ENCODE measurements at regions not wholly inside any gene's neighbourhood (a gene's known extent, or its start where the extent isn't known, plus 50 kb on each side); places are given as distances from the start of the nearest gene placed in this dataset.
"Not testable (repeated sequence)": the region's sequence is repeated elsewhere in the genome, so short reads cannot be mapped to it uniquely, and the experiment has no call there.

DNA sequence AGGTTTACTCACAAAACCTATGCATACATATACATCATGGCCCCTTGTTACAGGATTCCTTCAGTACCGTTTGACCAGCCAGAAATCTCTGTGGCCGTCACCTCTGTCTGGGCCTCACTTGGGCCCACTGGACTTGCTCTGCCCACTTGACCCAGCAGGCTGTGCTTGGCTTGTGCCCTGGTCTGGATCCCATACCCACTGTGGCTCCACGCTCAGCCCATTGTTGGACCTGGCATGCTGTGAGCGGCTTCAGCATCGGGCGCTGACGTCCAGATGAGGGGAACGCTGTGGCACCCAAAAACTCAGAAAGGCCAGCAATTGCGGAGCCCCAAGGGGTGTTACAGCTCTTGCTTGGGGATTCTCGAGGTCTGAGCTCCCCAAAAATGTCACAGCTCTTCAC, 733.6 kb downstream of the PLOD2 start:
- 73 to 83% methylated on average over 6 to 10 of the region's 10 CpGs for WGBS, 2 donors
- Histone ChIP-seq H3K36me3 (ENCODE audit: low read depth, missing control alignments) (no peaks in the 10 kb centered on the region), H3K4me3 (no peak overlapping the region), H3K4me1 (no peaks in the 10 kb centered on the region), H3K9me3 (no peaks in the 10 kb centered on the region), H3K27me3 (no peaks in the 10 kb centered on the region), H3K27ac (no peak overlapping the region)
- intact Hi-C loops (cut with DNase I; ENCODE audit: low total_unique reads), result no loop called here
- TF ChIP-seq, protein P1, sequence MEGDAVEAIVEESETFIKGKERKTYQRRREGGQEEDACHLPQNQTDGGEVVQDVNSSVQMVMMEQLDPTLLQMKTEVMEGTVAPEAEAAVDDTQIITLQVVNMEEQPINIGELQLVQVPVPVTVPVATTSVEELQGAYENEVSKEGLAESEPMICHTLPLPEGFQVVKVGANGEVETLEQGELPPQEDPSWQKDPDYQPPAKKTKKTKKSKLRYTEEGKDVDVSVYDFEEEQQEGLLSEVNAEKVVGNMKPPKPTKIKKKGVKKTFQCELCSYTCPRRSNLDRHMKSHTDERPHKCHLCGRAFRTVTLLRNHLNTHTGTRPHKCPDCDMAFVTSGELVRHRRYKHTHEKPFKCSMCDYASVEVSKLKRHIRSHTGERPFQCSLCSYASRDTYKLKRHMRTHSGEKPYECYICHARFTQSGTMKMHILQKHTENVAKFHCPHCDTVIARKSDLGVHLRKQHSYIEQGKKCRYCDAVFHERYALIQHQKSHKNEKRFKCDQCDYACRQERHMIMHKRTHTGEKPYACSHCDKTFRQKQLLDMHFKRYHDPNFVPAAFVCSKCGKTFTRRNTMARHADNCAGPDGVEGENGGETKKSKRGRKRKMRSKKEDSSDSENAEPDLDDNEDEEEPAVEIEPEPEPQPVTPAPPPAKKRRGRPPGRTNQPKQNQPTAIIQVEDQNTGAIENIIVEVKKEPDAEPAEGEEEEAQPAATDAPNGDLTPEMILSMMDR (IDR thresholded peaks at IDR 0.05), result no peak
- TF ChIP-seq POLR2A (IDR thresholded peaks at IDR 0.05), result no peak
- no peak for DNase-seq

DNA sequence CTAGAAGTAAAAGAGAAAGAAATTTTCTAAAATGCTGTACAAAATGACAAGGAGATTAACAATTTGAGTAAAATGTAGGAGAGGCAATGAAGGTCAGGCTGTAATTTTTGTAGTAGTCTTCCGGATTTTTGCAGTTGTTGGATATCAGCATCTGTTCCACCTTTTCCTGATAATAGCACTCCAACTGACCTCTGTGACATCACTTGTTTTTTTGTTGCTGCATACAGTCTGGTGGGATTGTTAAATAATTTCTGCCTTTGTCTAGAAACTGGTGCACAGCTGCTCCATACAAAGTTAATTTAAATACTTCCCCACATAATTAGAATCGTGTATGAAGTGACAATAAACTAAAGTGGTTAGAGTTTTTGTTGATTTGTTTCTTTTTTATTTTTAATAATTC, 731.4 kb downstream of the PLOD2 start:
- H3K36me3 ChIP-seq (ENCODE audit: low read depth, missing control alignments), result no peaks in the 10 kb centered on the region
- no peaks in the 10 kb centered on the region for H3K27me3 ChIP-seq
- H3K4me1 ChIP-seq, result no peaks in the 10 kb centered on the region
- DNase-seq, result no peak
- TF ChIP-seq POLR2A (IDR thresholded peaks at IDR 0.05), result no peak
- TF ChIP-seq, protein P1 (IDR thresholded peaks at IDR 0.05), result no peak
- 28 to 36% methylated on average over 2 of the region's 2 CpGs for WGBS, 2 donors
- H3K4me3 ChIP-seq, result no peak overlapping the region
- H3K9me3 ChIP-seq, result no peaks in the 10 kb centered on the region
- H3K27ac ChIP-seq, result no peak overlapping the region
- intact Hi-C loops (cut with DNase I; ENCODE audit: low total_unique reads), result no loop called here

DNA sequence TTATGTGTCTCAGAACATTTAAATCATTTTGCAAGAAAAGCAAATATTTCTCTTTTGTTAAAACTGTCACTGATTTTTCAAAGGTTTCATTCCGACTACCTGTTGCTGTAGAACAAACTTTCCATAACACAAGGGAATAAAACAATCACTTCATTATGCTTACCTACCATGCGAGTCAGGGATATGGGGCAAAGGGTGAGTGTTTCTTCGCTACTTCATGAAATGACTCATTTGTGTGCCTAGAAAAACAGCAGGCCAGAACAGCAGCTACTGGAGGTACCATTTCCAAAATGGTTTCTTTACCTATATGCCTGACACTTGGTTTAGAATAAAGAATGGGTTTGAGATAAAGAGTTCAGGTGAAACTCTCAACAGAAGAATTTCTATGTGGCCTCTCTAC, 712.5 kb downstream of the PLOD2 start:
- Histone ChIP-seq H3K27ac (no peak overlapping the region), H3K9me3 (no peaks in the 10 kb centered on the region), H3K4me3 (no peak overlapping the region), H3K36me3 (ENCODE audit: low read depth, missing control alignments) (no peaks in the 10 kb centered on the region), H3K4me1 (no peaks in the 10 kb centered on the region), H3K27me3 (no peaks in the 10 kb centered on the region)
- intact Hi-C loops (cut with DNase I; ENCODE audit: low total_unique reads), result no loop called here
- WGBS, 2 donors, result 87 to 93% methylated on average over 3 of the region's 3 CpGs
- DNase-seq, result no peak
- no peak for TF ChIP-seq POLR2A (IDR thresholded peaks at IDR 0.05)
- TF ChIP-seq, protein P1 (IDR thresholded peaks at IDR 0.05), result no peak

DNA sequence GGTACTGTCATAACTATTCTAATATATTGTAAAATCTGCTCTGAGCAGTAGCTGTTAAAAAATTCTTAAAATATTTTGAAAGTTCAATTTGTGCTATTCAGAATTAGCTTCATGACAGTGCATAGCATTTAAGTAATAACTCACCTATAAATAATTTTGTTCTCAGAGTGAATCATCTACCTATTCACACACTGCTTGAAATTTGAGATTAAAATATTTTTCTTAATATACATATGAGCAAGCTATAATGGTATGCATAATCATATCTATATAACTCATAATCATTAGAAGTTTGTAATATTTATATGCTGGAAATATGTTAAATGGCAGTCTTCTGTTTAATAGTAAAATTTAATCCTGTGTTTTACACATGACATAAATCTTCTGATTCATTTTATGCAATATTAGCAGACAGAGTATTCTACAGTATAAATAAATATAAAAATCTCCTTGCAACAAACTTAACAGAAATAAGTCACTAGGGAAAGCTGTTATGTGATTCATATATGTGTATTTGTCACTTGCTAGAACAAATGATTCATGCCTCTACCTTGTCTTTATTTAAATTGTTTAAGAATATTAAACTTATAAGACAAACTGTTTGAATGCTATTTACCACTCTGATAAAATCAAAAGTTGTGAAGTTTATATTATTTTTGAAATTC, 710.8 kb downstream of the PLOD2 start:
- H3K27ac ChIP-seq, result no peak overlapping the region
- H3K27me3 ChIP-seq, result no peaks in the 10 kb centered on the region
- no peaks in the 10 kb centered on the region for H3K4me1 ChIP-seq
- H3K36me3 ChIP-seq (ENCODE audit: low read depth, missing control alignments), result no peaks in the 10 kb centered on the region
- no peak overlapping the region for H3K4me3 ChIP-seq
- no peak for DNase-seq
- H3K9me3 ChIP-seq, result no peaks in the 10 kb centered on the region
- TF ChIP-seq, protein P1 (IDR thresholded peaks at IDR 0.05), result no peak
- no peak for TF ChIP-seq POLR2A (IDR thresholded peaks at IDR 0.05)
- intact Hi-C loops (cut with DNase I; ENCODE audit: low total_unique reads), result no loop called here

DNA sequence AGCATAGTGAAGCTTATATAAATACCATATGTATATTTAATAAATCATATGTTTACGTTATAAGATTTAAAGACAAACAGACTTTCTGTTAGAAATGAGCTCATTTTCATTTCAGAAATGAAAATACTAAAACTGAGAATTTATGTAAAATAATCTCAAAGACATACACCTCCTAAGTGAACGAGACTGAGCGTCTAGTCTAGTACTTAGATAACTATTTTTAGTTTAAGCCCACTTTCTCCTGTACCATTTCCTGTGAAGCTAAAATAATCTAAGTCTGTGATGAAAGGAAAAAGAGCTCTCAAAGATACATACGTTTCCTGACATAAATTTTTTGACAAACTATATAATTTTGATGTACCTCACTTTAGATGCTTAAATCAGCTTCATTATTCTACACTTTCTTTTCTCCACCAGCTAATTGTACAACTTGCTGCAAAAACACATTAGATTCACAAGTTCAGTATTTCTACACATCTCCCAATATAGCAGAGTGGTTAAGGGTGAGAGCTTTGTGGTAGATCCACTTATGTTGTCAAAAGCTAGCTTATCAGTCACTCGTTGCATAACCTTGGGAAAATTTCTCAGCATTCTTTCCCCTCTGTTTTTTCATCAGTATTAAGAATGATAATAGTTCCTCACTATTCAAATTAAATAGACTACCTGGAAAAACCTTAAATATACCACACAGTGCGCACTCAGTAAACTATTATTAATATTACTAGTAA, 703.0 kb downstream of the PLOD2 start:
- 69 to 72% methylated on average over 6 of the region's 6 CpGs for WGBS, 2 donors
- DNase-seq, result no peak
- TF ChIP-seq, protein P1 (IDR thresholded peaks at IDR 0.05), result no peak
- TF ChIP-seq POLR2A (IDR thresholded peaks at IDR 0.05), result no peak
- Histone ChIP-seq H3K36me3 (ENCODE audit: low read depth, missing control alignments) (no peaks in the 10 kb centered on the region), H3K27me3 (no peaks in the 10 kb centered on the region), H3K9me3 (no peaks in the 10 kb centered on the region), H3K4me1 (no peaks in the 10 kb centered on the region), H3K4me3 (no peak overlapping the region), H3K27ac (no peak overlapping the region)
- intact Hi-C loops (cut with DNase I; ENCODE audit: low total_unique reads), result no loop called here

DNA sequence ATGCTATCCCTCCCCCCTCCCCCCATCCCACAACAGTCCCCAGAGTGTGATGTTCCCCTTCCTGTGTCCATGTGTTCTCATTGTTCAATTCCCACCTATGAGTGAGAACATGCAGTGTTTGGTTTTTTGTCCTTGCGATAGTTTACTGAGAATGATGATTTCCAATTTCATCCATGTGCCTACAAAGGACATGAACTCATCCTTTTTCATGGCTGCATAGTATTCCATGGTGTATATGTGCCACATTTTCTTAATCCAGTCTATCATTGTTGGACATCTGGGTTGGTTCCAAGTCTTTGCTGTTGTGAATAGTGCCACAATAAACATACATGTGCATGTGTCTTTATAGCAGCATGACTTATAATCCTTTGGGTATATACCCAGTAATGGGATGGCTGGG, 701.3 kb downstream of the PLOD2 start:
- H3K4me3 ChIP-seq; H3K27ac ChIP-seq; H3K36me3 ChIP-seq (ENCODE audit: low read depth, missing control alignments); intact Hi-C loops (cut with DNase I; ENCODE audit: low total_unique reads); H3K9me3 ChIP-seq; H3K27me3 ChIP-seq; H3K4me1 ChIP-seq; DNase-seq: not testable (repeated sequence)
- 93 to 100% methylated on average over 1 of the region's 1 CpG for WGBS, 2 donors
